Upper lobe of left lung (tissue), 6 donors: ENCODE measurements at regions not wholly inside any gene's neighbourhood (a gene's known extent, or its start where the extent isn't known, plus 50 kb on each side); places are given as distances from the start of the nearest gene placed in this dataset.

Source experiments
- ATAC-seq, 2 donors: fragments of 200-7000 bp; cut with Tn5 transposase; one replicate each; pipeline ENCODE4 v1.9.1; 2022; ENCODE audit warnings: mild to moderate bottlenecking in 2 of 2, moderate library complexity in 2 of 2; ENCODE audit not compliant: low FRiP score in 2 of 2
- DNase-seq, 2 donors: peaks; one replicate each; pipeline ENCODE4 v3.0.0-alpha.2; 2019 to 2020
- H3K27ac ChIP-seq, 4 donors: fragments of 200-600 bp; sonication (generic); one replicate each; pipeline ENCODE4 v1.5.1; 2016 to 2019
- H3K27me3 ChIP-seq, 4 donors: fragments of 200-600 bp; sonication (generic); one replicate each; pipeline ENCODE4 v1.5.1; 2017 to 2019
- H3K36me3 ChIP-seq, 4 donors: fragments of 200-600 bp; sonication (generic); one replicate each; pipeline ENCODE4 v1.5.1; 2016 to 2019
- H3K4me1 ChIP-seq, 4 donors: fragments of 200-600 bp; sonication (generic); one replicate each; pipeline ENCODE4 v1.5.1; 2018 to 2019
- H3K4me3 ChIP-seq, 4 donors: fragments of 200-600 bp; sonication (generic); one replicate each; pipeline ENCODE4 v1.5.1; 2017 to 2019; ENCODE audit warnings: mild to moderate bottlenecking in 2 of 4, moderate library complexity in 1 of 4
- H3K9me3 ChIP-seq, 4 donors: fragments of 200-600 bp; sonication (generic); one replicate each; pipeline ENCODE4 v1.5.1; 2018 to 2019
- EP300 ChIP-seq, 4 donors: sonication (generic); formaldehyde crosslinking; IDR thresholded peaks; one replicate each; pipeline ENCODE4 v1.5.1; 2017; ENCODE audit warnings: antibody characterized with exemption in 4 of 4, control low read depth in 2 of 4
- POLR2A ChIP-seq, 4 donors: fragments of 450-650 bp; IDR thresholded peaks; one replicate each; pipeline ENCODE4 v1.5.1; 2016 to 2017; ENCODE audit warnings: antibody characterized with exemption in 4 of 4, mild to moderate bottlenecking in 2 of 4
- POLR2AphosphoS5 ChIP-seq, 2 donors: sonication (generic); formaldehyde crosslinking; IDR thresholded peaks; one replicate each; pipeline ENCODE4 v1.5.1; 2017; ENCODE audit warnings: antibody characterized with exemption in 2 of 2
- WGBS, 2 donors: methylation state at CpG; one replicate each; pipeline ENCODE4 v1.1.5; 2017 to 2018; 5-methylcytosine and 5-hydroxymethylcytosine counted together
- TF ChIP-seq, protein P1 (sequence below), 6 experiments: fragments of 450-650 bp in 4 of 6; fragments of 200-600 bp in 2 of 6; sonication (generic) in 2 of 6; IDR thresholded peaks; one replicate each; pipeline ENCODE4 v1.5.1; 2016 to 2019; ENCODE audit warnings: antibody characterized with exemption in 6 of 6
- donor health status: DM: no; HTN: no; CAD: no; lungs with moderate emphysema.
- donor health status: DM: no; HTN: yes; CAD: no; lungs with severe emphysema.

DNA sequence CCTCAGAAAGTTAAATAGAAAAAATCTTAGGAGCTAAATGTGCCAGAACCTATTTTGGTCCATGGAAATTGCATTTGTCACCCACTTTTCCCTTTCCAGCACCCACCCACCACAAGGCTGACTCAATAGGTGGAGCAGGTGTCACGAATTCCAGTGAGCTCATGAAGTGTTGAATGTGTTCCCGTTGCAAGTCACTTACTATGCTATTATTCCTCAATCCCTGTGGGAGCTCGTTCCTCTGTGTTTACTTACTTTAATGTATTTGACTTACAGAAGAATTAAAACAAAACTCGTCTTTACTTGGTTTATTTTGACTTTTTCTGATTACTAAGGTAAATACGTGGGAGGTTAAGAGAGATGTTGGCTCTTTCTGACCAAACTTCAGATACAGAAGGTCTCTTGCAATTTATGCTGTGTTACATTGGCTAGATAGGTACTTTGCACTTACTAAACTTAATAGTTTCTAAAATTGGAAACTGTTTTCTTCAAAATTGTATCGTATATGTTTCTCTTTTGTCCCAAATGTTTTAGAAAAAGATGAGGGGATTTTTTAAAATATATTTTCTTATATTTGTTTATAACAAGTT lies 269.4 kb upstream of the NOVA1 start:
- H3K27ac ChIP-seq: no peak overlapping the region
- 33 to 38% methylated on average over 6 of the region's 6 CpGs for WGBS, 2 donors
- no peaks in the 10 kb centered on the region for H3K4me1 ChIP-seq
- ATAC-seq: peak in 1 of 2 donors; percentile 48
- TF ChIP-seq, protein P1, sequence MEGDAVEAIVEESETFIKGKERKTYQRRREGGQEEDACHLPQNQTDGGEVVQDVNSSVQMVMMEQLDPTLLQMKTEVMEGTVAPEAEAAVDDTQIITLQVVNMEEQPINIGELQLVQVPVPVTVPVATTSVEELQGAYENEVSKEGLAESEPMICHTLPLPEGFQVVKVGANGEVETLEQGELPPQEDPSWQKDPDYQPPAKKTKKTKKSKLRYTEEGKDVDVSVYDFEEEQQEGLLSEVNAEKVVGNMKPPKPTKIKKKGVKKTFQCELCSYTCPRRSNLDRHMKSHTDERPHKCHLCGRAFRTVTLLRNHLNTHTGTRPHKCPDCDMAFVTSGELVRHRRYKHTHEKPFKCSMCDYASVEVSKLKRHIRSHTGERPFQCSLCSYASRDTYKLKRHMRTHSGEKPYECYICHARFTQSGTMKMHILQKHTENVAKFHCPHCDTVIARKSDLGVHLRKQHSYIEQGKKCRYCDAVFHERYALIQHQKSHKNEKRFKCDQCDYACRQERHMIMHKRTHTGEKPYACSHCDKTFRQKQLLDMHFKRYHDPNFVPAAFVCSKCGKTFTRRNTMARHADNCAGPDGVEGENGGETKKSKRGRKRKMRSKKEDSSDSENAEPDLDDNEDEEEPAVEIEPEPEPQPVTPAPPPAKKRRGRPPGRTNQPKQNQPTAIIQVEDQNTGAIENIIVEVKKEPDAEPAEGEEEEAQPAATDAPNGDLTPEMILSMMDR (IDR thresholded peaks at IDR 0.05): no peak
- TF ChIP-seq POLR2A (IDR thresholded peaks at IDR 0.05) (no peak), EP300 (IDR thresholded peaks at IDR 0.05) (peak in 1 of 4 donors; percentile 9), POLR2AphosphoS5 (IDR thresholded peaks at IDR 0.05) (no peak)
- no peaks in the 10 kb centered on the region for H3K36me3 ChIP-seq
- no peaks in the 10 kb centered on the region for H3K9me3 ChIP-seq
- DNase-seq: no peak
- no peaks in the 10 kb centered on the region for H3K27me3 ChIP-seq
- no peak overlapping the region for H3K4me3 ChIP-seq

DNA sequence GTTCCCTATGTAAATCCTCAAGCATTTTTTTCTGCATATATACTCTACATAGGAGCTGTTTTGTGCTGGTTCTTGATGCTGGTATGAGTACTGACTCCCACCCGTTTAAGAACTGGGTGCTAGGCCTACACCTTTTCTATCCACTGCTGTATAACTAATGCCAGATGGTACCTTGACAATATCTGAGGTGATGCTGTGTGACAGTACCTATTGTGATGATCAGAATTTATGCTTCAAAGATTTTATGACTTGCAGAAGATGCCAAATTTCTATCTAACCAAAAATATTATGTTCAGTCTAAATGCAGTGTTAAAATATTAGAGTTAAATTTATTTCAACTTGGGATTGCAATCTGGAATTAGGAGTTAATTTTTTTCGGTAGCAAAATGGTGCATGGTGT lies 272.3 kb upstream of the NOVA1 start:
- Histone ChIP-seq H3K27me3 (no peaks in the 10 kb centered on the region), H3K4me1 (no peaks in the 10 kb centered on the region), H3K36me3 (no peaks in the 10 kb centered on the region), H3K4me3 (no peak overlapping the region), H3K9me3 (no peaks in the 10 kb centered on the region), H3K27ac (no peak overlapping the region)
- WGBS, 2 donors: 80 to 83% methylated on average over 2 of the region's 2 CpGs
- no peak for DNase-seq
- TF ChIP-seq POLR2A (IDR thresholded peaks at IDR 0.05) (no peak), EP300 (IDR thresholded peaks at IDR 0.05) (no peak), POLR2AphosphoS5 (IDR thresholded peaks at IDR 0.05) (no peak)
- TF ChIP-seq, protein P1 (IDR thresholded peaks at IDR 0.05): no peak
- no peak for ATAC-seq

DNA sequence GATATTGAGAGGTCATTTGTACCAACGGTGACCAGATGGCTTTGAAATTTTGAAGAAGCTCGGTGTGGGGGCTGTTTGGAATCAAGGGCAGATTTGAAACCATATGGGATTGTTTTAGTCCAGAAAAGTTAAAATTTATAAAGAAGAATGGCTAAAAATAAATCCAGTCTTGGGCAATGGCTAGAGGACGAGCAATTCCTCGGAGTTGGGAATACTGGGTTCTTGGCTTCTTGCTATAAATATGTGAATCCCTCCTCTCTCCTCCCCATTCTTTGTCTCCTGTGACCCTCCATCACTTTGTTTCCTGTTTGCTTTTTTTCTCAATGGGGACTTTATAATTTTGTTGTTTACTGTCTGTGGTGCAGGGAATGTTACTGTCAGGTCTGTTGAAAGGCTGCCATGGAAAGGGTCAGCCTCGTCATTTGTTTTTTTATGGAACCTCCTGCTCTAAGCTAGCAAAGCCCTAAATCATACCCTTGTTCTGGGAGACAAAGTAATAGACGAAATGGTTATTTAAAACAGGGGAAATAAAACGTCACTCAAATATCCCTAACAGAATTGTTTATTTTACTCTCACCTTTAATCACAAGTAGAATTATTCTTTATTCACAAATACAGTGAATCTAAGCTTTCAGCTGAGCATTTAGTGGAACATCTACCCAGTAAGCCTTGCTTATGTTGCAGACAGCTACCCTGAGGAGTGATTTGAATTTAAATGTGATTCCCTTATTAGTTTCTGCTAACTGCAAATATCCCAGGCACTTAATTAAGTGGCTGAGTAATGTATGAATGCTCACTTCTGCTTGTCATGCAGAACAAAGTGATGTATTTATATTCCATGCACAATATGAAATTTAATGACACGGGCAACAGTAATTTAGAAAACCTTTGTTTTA lies 273.1 kb upstream of the NOVA1 start:
- Histone ChIP-seq H3K27ac (no peak overlapping the region), H3K4me1 (no peaks in the 10 kb centered on the region), H3K9me3 (no peaks in the 10 kb centered on the region), H3K4me3 (no peak overlapping the region), H3K36me3 (no peaks in the 10 kb centered on the region), H3K27me3 (no peaks in the 10 kb centered on the region)
- WGBS, 2 donors: 46 to 59% methylated on average over 8 of the region's 8 CpGs
- no peak for DNase-seq
- ATAC-seq: no peak
- TF ChIP-seq POLR2A (IDR thresholded peaks at IDR 0.05) (no peak), POLR2AphosphoS5 (IDR thresholded peaks at IDR 0.05) (no peak), EP300 (IDR thresholded peaks at IDR 0.05) (no peak)
- TF ChIP-seq, protein P1 (IDR thresholded peaks at IDR 0.05): no peak

DNA sequence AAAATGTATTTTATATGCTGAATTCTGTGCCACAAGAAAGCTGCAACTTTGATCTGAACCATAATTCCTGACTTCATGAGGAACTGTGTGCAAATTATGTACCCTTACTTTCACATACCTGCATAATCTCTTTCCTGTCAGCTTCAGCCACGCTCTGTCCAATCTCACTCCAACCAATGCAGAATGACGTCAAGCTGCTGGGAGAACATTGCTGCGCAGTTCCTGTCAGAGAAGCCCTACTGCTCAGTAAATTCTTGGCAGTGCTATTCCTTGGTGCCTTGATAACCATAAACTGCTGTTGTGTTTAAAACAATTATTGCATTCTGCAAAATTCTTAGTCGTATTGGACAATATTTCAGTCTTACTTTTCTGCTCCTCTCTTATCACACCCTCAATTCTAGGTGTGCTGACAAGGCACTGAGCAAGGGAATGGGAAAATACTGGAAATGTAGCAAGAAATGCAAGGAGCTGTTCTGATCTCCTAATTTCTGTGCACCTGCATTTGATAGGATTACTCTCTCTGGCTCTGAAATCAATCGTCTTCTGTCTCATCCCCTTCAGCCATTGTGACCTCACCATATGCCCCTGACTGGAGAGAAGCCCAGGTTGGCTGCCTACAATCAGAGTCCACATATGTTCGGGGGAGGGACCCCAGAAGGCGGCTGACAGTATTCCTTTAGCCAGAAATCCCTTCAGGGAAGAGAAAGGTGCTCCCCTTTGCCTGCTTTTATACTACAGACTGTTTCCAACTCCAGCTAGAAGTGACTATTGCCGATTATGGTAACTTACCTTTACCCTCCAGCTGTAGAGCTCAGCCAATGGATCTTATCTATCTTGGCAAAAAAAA lies 274.9 kb upstream of the NOVA1 start:
- TF ChIP-seq POLR2AphosphoS5 (IDR thresholded peaks at IDR 0.05) (no peak), EP300 (IDR thresholded peaks at IDR 0.05) (no peak), POLR2A (IDR thresholded peaks at IDR 0.05) (no peak)
- TF ChIP-seq, protein P1 (IDR thresholded peaks at IDR 0.05): no peak
- Histone ChIP-seq H3K27ac (no peak overlapping the region), H3K27me3 (no peaks in the 10 kb centered on the region), H3K4me3 (no peak overlapping the region), H3K9me3 (no peaks in the 10 kb centered on the region), H3K36me3 (no peaks in the 10 kb centered on the region), H3K4me1 (no peaks in the 10 kb centered on the region)
- DNase-seq (no peak), ATAC-seq (peak in 1 of 2 donors; percentile 58)
- WGBS, 2 donors: 56 to 58% methylated on average over 8 of the region's 8 CpGs
